ENCODE measurements at regions not wholly inside any gene's neighbourhood (a gene's known extent, or its start where the extent isn't known, plus 50 kb on each side); places are given as distances from the start of the nearest gene placed in this dataset.
A peak's percentile ranks its signal among the peaks of the same experiment; 100 is the strongest.
"Not testable (repeated sequence)": the region's sequence is repeated elsewhere in the genome, so short reads cannot be mapped to it uniquely, and the experiment has no call there.

- DNase-seq (ENCODE audit: low read depth): no peak
These were observed 304.8 kb downstream of the CPS1 start for GRCh38 chr2:210861038-210861665.

GRCh38 chr2:210862283-210863065, 306.1 kb downstream of the CPS1 start:
- no peak for DNase-seq (ENCODE audit: low read depth)

GRCh38 chr2:210863283-210863682, 306.9 kb downstream of the CPS1 start:
- no peak for DNase-seq (ENCODE audit: low read depth)

- not testable (repeated sequence) for DNase-seq (ENCODE audit: low read depth)
These were observed 315.2 kb downstream of the CPS1 start for GRCh38 chr2:210871566-210871965.

GRCh38 chr2:210873631-210874030, 317.2 kb downstream of the CPS1 start:
- no peak for DNase-seq (ENCODE audit: low read depth)

GRCh38 chr2:210884227-210884626, 327.8 kb downstream of the CPS1 start:
- DNase-seq (ENCODE audit: low read depth): no peak

- DNase-seq (ENCODE audit: low read depth): no peak
These were observed 331.6 kb downstream of the CPS1 start for GRCh38 chr2:210888035-210888434.

- DNase-seq (ENCODE audit: low read depth): no peak
These were observed 338.7 kb downstream of the CPS1 start for GRCh38 chr2:210895132-210895531.

GRCh38 chr2:210899131-210899530, 342.7 kb downstream of the CPS1 start:
- no peak for DNase-seq (ENCODE audit: low read depth)

GRCh38 chr2:210901326-210901725, 344.9 kb downstream of the CPS1 start:
- no peak for DNase-seq (ENCODE audit: low read depth)

- no peak for DNase-seq (ENCODE audit: low read depth)
These were observed 356.4 kb downstream of the CPS1 start for GRCh38 chr2:210912779-210913178.

- DNase-seq (ENCODE audit: low read depth): peak; percentile 27
These were observed 357.1 kb downstream of the CPS1 start for GRCh38 chr2:210913461-210913860.

- DNase-seq (ENCODE audit: low read depth): no peak
These were observed 359.5 kb downstream of the CPS1 start for GRCh38 chr2:210915912-210916311.

- no peak for DNase-seq (ENCODE audit: low read depth)
These were observed 361.1 kb downstream of the CPS1 start for GRCh38 chr2:210917465-210917864.

GRCh38 chr2:210919128-210919527, 362.7 kb downstream of the CPS1 start:
- no peak for DNase-seq (ENCODE audit: low read depth)

- DNase-seq (ENCODE audit: low read depth): no peak
These were observed 366.0 kb downstream of the CPS1 start for GRCh38 chr2:210922419-210922818.

GRCh38 chr2:210928714-210929113, 372.3 kb downstream of the CPS1 start:
- no peak for DNase-seq (ENCODE audit: low read depth)

GRCh38 chr2:210938228-210938627, 381.8 kb downstream of the CPS1 start:
- DNase-seq (ENCODE audit: low read depth): no peak

GRCh38 chr2:210946395-210946794, 390.0 kb downstream of the CPS1 start:
- DNase-seq (ENCODE audit: low read depth): no peak

GRCh38 chr2:210950434-210951060, 394.1 kb downstream of the CPS1 start:
- not testable (repeated sequence) for DNase-seq (ENCODE audit: low read depth)

GRCh38 chr2:210954386-210954907, 398.0 kb downstream of the CPS1 start:
- no peak for DNase-seq (ENCODE audit: low read depth)

- DNase-seq (ENCODE audit: low read depth): no peak
These were observed 399.2 kb downstream of the CPS1 start for GRCh38 chr2:210955591-210955990.

GRCh38 chr2:210956101-210956500, 399.7 kb downstream of the CPS1 start:
- DNase-seq (ENCODE audit: low read depth): no peak

All from fibroblast of gingiva (primary cell).